Tibial nerve (tissue), 4 donors: ENCODE measurements at regions not wholly inside any gene's neighbourhood (a gene's known extent, or its start where the extent isn't known, plus 50 kb on each side); places are given as distances from the start of the nearest gene placed in this dataset.

Experiments
- DNase-seq, 2 donors: peaks; one replicate each; pipeline ENCODE4 v3.0.0-alpha.2; 2019; ENCODE audit warnings: low spot score in 2 of 2
- H3K27ac ChIP-seq, 4 donors: fragments of 200-600 bp; sonication (generic) in 3 of 4; one replicate each; pipeline ENCODE4 v1.5.1; 2017 to 2019; ENCODE audit warnings: mild to moderate bottlenecking in 1 of 4
- H3K27me3 ChIP-seq, 2 donors: fragments of 200-600 bp; sonication (generic) in 1 of 2; one replicate each; pipeline versions ENCODE4 v1.5.1 to v1.6.0; 2017 to 2019
- H3K36me3 ChIP-seq, 3 donors: fragments of 200-600 bp; sonication (generic); one replicate each; pipeline ENCODE4 v1.5.1; 2018 to 2019
- H3K4me1 ChIP-seq, 4 donors: fragments of 200-600 bp; sonication (generic) in 3 of 4; one replicate each; pipeline ENCODE4 v1.5.1; 2017 to 2019
- H3K4me3 ChIP-seq, 4 donors: fragments of 200-600 bp; sonication (generic) in 3 of 4; one replicate each; pipeline ENCODE4 v1.5.1; 2017 to 2019; ENCODE audit warnings: mild to moderate bottlenecking in 1 of 4, moderate library complexity in 1 of 4
- H3K9me3 ChIP-seq, 4 donors: fragments of 200-600 bp; sonication (generic) in 3 of 4; one replicate each; pipeline ENCODE4 v1.5.1; 2017 to 2019
- CTCF ChIP-seq, 5 experiments: fragments of 200-600 bp in 3 of 5; fragments of 450-650 bp in 2 of 5; sonication (generic) in 3 of 5; IDR thresholded peaks; one replicate each; pipeline ENCODE4 v1.5.1; 2016 to 2019; ENCODE audit warnings: antibody characterized with exemption in 5 of 5, mild to moderate bottlenecking in 3 of 5, moderate library complexity in 2 of 5
- EP300 ChIP-seq, 2 donors: sonication (generic); formaldehyde crosslinking; IDR thresholded peaks; one replicate each; pipeline ENCODE4 v1.6.1; 2017; ENCODE audit warnings: antibody characterized with exemption in 2 of 2, mild to moderate bottlenecking in 1 of 2
- POLR2A ChIP-seq, 2 donors: fragments of 450-650 bp; IDR thresholded peaks; one replicate each; pipeline ENCODE4 v1.6.1; 2017; ENCODE audit warnings: antibody characterized with exemption in 2 of 2, mild to moderate bottlenecking in 2 of 2, moderate library complexity in 2 of 2
- WGBS, 2 donors: methylation state at CpG; one replicate each; pipeline ENCODE4 v1.1.5; 2018; 5-methylcytosine and 5-hydroxymethylcytosine counted together

- DNase-seq = no peak
- Histone ChIP-seq H3K4me3 (no peak overlapping the region), H3K9me3 (no peaks in the 10 kb centered on the region), H3K36me3 (no peaks in the 10 kb centered on the region), H3K27ac (no peak overlapping the region), H3K4me1 (peaks cover 0 to 3% (median 0%) of the 10 kb centered on the region in 4 donors), H3K27me3 (no peaks in the 10 kb centered on the region)
- 89% methylated on average over 1 of the region's 1 CpG for WGBS, 2 donors
- no peak for TF ChIP-seq POLR2A (IDR thresholded peaks at IDR 0.05)
- TF ChIP-seq CTCF (IDR thresholded peaks at IDR 0.05) = no peak
- TF ChIP-seq EP300 (IDR thresholded peaks at IDR 0.05) = no peak
Measured at GRCh38 chr11:109034339-109034696, 369.4 kb downstream of the DDX10 start.

- 65 to 72% methylated on average over 1 of the region's 1 CpG for WGBS, 2 donors
- no peak for DNase-seq
- TF ChIP-seq POLR2A (IDR thresholded peaks at IDR 0.05) = no peak
- no peak for TF ChIP-seq CTCF (IDR thresholded peaks at IDR 0.05)
- no peak for TF ChIP-seq EP300 (IDR thresholded peaks at IDR 0.05)
Measured at GRCh38 chr11:109035284-109035683, 370.4 kb downstream of the DDX10 start.

GRCh38 chr11:109036011-109036410 is 371.1 kb downstream of the DDX10 start:
- TF ChIP-seq EP300 (IDR thresholded peaks at IDR 0.05) (no peak), CTCF (IDR thresholded peaks at IDR 0.05) (no peak), POLR2A (IDR thresholded peaks at IDR 0.05) (no peak)

More at GRCh38 chr11:109035284-109035683, 370.4 kb downstream of the DDX10 start:
- H3K4me3 ChIP-seq = no peak overlapping the region
- H3K27me3 ChIP-seq = no peaks in the 10 kb centered on the region
- H3K36me3 ChIP-seq = no peaks in the 10 kb centered on the region
- H3K9me3 ChIP-seq = no peaks in the 10 kb centered on the region
- H3K27ac ChIP-seq = no peak overlapping the region
- H3K4me1 ChIP-seq = peaks cover 0 to 3% (median 0%) of the 10 kb centered on the region in 4 donors

GRCh38 chr11:109037856-109038780 is 373.2 kb downstream of the DDX10 start:
- no peaks in the 10 kb centered on the region for H3K27me3 ChIP-seq
- peaks cover 0 to 3% (median 0%) of the 10 kb centered on the region in 4 donors for H3K4me1 ChIP-seq
- no peaks in the 10 kb centered on the region for H3K9me3 ChIP-seq
- H3K4me3 ChIP-seq = no peak overlapping the region
- DNase-seq = no peak
- no peaks in the 10 kb centered on the region for H3K36me3 ChIP-seq
- no peak overlapping the region for H3K27ac ChIP-seq
- TF ChIP-seq EP300 (IDR thresholded peaks at IDR 0.05) = no peak
- TF ChIP-seq CTCF (IDR thresholded peaks at IDR 0.05) = no peak
- TF ChIP-seq POLR2A (IDR thresholded peaks at IDR 0.05) = no peak
- 35 to 44% methylated on average over 3 of the region's 3 CpGs for WGBS, 2 donors

More at GRCh38 chr11:109036011-109036410, 371.1 kb downstream of the DDX10 start:
- Histone ChIP-seq H3K9me3 (no peaks in the 10 kb centered on the region), H3K4me3 (no peak overlapping the region), H3K36me3 (no peaks in the 10 kb centered on the region), H3K27ac (no peak overlapping the region), H3K4me1 (peaks cover 0 to 3% (median 0%) of the 10 kb centered on the region in 4 donors), H3K27me3 (no peaks in the 10 kb centered on the region)
- no peak for DNase-seq
- WGBS, 2 donors = 76 to 87% methylated on average over 2 of the region's 2 CpGs

GRCh38 chr11:109039611-109040010 is 374.7 kb downstream of the DDX10 start:
- Histone ChIP-seq H3K27ac (no peak overlapping the region), H3K4me1 (peaks cover 0 to 3% (median 0%) of the 10 kb centered on the region in 4 donors), H3K27me3 (no peaks in the 10 kb centered on the region), H3K4me3 (no peak overlapping the region), H3K9me3 (no peaks in the 10 kb centered on the region), H3K36me3 (no peaks in the 10 kb centered on the region)
- TF ChIP-seq POLR2A (IDR thresholded peaks at IDR 0.05) (no peak), CTCF (IDR thresholded peaks at IDR 0.05) (no peak), EP300 (IDR thresholded peaks at IDR 0.05) (no peak)
- 84 to 90% methylated on average over 2 of the region's 2 CpGs for WGBS, 2 donors
- no peak for DNase-seq
